DMS 273 (cell line): ENCODE measurements at regions not wholly inside any gene's neighbourhood (a gene's known extent, or its start where the extent isn't known, plus 50 kb on each side); places are given as distances from the start of the nearest gene placed in this dataset.

Experiments used
- DNase-seq: peaks from one replicate; lab custom pipeline; 2025; ENCODE audit not compliant: unreplicated experiment; lab: John Stamatoyannopoulos, UW

DNA sequence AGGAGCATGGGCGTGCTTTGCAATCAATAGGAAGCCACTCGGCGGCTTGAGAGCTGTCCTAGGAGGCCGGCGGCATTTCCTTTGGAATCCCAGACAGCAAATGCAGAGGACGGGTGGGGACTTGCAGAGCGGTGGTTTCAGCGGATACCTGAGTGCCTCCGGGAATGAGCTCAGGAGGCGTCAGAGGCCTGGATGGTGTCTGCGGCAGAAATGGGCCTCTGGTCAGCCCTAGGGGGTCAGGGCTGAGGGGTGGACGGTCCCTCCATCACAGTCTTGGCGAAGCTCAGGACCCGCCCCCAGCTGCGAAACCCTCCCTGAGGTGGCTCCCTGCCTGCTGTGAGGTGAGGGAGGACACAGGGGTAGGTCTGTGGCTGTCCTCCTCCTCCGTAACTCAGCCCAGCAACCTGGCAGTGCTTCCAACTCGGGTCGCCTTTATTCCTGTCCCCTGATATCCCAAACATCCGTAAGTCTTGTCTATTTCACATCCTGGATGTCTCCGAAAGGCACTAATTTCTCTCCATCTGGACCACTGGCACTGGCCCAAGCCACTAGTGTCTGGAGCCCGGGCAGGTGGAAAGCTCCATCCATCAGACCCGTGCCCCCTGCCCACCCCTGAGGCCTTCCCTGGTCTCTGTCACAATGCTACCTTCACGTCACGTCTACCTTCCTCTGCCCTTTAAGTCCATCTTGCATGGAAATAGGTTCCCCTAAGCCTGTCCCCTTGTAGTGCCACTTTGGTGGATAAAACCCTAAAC is 686.6 kb downstream of the BRD1 start:
- no peak for DNase-seq

DNA sequence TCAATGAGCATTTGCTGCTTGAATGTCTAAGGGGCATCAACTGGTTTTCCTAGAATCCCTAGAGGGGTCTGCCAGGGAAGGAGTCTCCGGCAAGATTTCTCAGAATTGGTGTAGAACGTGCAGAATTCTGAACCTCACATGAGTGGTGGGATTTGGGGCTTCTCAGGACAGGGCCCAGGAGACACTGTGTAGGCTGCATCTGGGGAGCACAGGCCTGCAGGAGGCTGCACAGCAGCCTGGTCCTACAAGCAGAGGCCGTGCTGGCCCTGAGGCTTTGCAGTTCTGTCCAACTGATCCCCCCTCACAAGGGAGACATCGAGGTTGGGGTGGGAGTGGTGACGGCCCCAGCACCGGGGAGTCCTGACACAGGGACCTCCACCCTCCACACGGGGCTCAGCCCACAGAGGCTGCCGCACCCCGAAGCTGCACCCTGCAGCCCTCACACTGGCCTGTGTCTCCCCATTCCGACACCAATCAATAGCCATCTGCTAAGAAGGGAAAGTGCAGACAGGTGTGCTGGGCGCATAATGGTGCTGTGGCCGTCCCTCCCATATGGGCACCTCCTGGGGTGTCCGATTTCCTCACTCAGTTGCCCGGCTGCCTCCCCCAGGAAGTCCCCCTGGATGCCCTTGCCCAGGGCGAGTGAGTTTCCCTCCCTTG is 688.1 kb downstream of the BRD1 start:
- DNase-seq, result no peak

DNA sequence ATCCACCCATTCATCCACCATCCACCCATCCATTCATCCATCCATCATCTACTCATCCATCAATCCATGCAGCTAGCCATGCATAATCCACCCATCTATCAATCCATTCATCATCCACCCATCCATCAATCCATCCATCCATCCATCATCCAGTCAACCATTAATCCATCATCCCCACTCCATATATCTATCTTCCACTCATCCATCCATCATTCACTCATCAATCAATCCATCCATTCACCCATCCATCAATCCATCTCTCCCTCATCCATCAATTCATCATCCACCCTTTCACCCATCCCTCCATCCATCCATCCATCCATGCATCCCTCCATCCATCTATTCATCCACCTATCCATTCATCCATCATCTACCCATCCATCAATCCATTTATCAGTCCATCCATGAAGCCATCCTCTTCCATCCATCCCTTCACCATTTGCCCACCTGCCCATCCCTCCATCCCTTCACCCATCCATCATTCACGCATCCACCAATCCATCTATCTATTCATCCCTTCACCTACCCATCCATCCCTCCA is 689.4 kb downstream of the BRD1 start:
- DNase-seq, result no peak

GRCh38 chr22:49137206-49137840 is 690.4 kb downstream of the BRD1 start:
- DNase-seq, result no peak

- no peak for DNase-seq
These were observed 690.9 kb downstream of the BRD1 start for GRCh38 chr22:49136816-49137180.

GRCh38 chr22:49136041-49136815 is 691.4 kb downstream of the BRD1 start:
- no peak for DNase-seq

GRCh38 chr22:49134076-49134475 is 693.6 kb downstream of the BRD1 start:
- DNase-seq, result no peak

GRCh38 chr22:49133541-49133940 is 694.1 kb downstream of the BRD1 start:
- DNase-seq, result no peak

DNA sequence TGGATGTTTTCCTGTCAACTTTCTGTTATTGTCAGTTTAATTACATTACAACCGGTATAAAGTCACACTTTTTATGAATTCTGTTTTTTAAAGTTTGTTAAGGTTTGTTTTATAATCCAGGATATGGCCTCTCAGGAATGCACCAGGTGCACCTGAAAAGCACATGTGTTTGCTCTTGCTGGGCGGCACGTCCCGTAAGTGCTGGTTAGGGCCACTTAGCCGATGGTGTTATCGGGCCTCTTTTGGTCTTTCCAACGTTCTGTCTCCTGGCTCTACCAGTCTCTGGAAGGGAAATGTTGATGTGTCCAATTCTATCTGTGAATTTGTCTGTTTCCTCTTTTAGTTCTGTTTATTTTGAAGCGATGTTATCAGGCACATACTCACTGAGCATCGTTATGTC is 695.7 kb downstream of the BRD1 start:
- no peak for DNase-seq

DNA sequence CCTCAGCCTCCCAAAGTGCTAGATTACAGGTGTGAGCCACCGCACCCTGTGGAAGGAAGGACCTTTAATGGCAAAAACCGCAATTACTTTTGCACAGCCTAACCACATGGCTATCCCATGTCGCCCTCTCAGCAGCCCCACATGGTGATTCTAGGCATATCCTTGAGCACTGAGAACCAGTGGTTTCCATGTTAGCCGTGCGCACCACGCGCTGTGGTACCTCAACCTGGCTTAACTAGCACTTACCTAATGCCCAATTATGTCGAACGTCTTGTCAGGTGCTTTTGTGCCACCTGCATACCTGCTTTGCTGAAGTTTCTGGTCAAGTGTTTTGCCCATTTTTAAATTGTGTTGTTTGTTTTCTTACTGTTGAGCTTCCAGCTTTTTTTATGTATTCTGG is 697.9 kb downstream of the BRD1 start:
- DNase-seq, result no peak

GRCh38 chr22:49128874-49129273 is 698.8 kb downstream of the BRD1 start:
- DNase-seq, result no peak

DNA sequence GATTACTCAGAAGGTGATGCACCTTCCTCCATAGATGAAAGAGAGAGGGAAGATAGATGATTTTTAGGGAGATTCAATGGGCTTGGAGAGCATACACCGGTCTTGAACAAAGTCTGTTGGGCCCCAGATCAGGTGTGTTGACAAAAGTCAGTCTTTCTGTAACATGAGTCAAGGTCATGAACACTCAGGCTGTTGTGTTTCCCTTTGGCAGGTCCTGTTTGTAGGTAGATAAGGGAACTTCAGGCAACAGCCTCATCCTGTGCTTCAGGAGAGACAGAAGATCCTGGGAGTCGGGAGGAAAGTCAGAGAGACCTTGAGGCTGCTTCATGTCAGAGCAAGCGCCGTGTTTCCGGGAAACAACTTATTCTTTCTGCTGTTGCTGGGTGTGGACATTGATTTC is 703.1 kb downstream of the BRD1 start:
- no peak for DNase-seq

- no peak for DNase-seq
These were observed 704.0 kb downstream of the BRD1 start for GRCh38 chr22:49123621-49124192.

- no peak for DNase-seq
These were observed 708.1 kb downstream of the BRD1 start for GRCh38 chr22:49119551-49119952.

DNA sequence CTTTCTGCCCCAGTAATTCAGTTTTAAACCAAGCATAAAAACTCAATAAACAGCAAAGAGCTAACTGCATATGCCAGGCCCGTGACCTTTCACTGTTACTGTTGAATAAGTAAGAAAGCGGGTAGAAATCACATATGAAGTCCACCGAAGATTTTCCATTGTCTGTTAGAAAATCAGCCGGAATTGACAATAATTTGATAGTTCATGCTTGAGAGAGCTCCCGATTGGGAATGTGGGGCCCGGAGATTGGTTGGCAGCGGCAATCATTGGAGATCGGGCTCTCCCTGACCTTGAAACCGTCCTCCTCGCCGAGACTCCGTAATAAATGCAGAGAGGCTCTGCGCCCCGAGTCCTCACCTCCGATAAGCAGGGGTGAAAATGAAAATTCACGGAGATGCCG is 709.6 kb downstream of the BRD1 start:
- no peak for DNase-seq

- no peak for DNase-seq
These were observed 710.2 kb downstream of the BRD1 start for GRCh38 chr22:49117486-49117885.

- DNase-seq, result no peak
These were observed 711.1 kb downstream of the BRD1 start for GRCh38 chr22:49116486-49117120.

- no peak for DNase-seq
These were observed 711.7 kb downstream of the BRD1 start for GRCh38 chr22:49116021-49116420.

- no peak for DNase-seq
These were observed 712.5 kb downstream of the BRD1 start for GRCh38 chr22:49115197-49115596.

- DNase-seq, result no peak
These were observed 713.9 kb downstream of the BRD1 start for GRCh38 chr22:49113758-49114157.
